22Rv1 (cell line): ENCODE measurements at regions not wholly inside any gene's neighbourhood (a gene's known extent, or its start where the extent isn't known, plus 50 kb on each side); places are given as distances from the start of the nearest gene placed in this dataset.

ENCODE experiments used
- ZFX ChIP-seq: fragments of 450-650 bp; IDR thresholded peaks from 2 replicates; pipeline ENCODE4 v1.6.1; 2017; ENCODE audit warnings: antibody characterized with exemption, borderline replicate concordance
- TF ChIP-seq, protein P1 (sequence below): fragments of 450-650 bp; IDR thresholded peaks from 2 replicates; pipeline ENCODE4 v1.5.1; 2017; ENCODE audit warnings: mild to moderate bottlenecking

DNA sequence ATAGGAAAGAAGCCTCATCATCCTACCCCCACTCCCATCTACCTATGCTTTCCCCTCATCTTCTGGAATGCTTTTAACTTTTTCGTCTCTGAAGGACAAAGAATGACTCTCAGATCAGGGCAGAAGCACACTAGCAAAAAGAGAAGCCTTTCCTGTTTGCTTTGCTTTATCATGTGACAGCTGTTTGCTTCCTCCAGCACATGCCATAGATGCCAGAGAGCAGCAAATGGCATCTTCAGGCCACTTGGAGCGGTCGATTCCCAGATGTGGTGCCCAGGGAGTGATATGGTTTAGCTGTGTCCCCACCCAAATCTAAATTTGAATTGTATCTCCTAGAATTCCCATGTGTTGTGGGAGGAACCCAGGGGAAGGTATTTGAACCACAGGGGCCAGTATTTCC is 294.8 kb downstream of the GADD45G start:
- TF ChIP-seq, protein P1, sequence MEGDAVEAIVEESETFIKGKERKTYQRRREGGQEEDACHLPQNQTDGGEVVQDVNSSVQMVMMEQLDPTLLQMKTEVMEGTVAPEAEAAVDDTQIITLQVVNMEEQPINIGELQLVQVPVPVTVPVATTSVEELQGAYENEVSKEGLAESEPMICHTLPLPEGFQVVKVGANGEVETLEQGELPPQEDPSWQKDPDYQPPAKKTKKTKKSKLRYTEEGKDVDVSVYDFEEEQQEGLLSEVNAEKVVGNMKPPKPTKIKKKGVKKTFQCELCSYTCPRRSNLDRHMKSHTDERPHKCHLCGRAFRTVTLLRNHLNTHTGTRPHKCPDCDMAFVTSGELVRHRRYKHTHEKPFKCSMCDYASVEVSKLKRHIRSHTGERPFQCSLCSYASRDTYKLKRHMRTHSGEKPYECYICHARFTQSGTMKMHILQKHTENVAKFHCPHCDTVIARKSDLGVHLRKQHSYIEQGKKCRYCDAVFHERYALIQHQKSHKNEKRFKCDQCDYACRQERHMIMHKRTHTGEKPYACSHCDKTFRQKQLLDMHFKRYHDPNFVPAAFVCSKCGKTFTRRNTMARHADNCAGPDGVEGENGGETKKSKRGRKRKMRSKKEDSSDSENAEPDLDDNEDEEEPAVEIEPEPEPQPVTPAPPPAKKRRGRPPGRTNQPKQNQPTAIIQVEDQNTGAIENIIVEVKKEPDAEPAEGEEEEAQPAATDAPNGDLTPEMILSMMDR = no peak
- TF ChIP-seq ZFX = no peak
